GM19395 (cell line): ENCODE measurements at regions not wholly inside any gene's neighbourhood (a gene's known extent, or its start where the extent isn't known, plus 50 kb on each side); places are given as distances from the start of the nearest gene placed in this dataset.
"Not testable (repeated sequence)": the region's sequence is repeated elsewhere in the genome, so short reads cannot be mapped to it uniquely, and the experiment has no call there.

ENCODE experiments used
- ATAC-seq: cut with Tn5 transposase; IDR thresholded peaks from one replicate; pipeline ENCODE4 v1.9.1; 2021; ENCODE audit warnings: mild to moderate bottlenecking, moderate library complexity; ENCODE audit not compliant: unreplicated experiment

GRCh38 chr7:138363721-138364120, 96.3 kb upstream of the TRIM24 start:
- ATAC-seq, result no peak

- ATAC-seq, result not testable (repeated sequence)
Observed at GRCh38 chr7:138366137-138366536, 93.9 kb upstream of the TRIM24 start.

- ATAC-seq, result not testable (repeated sequence)
Observed at GRCh38 chr7:138366676-138367075, 93.4 kb upstream of the TRIM24 start.

GRCh38 chr7:138369797-138370196, 90.3 kb upstream of the TRIM24 start:
- no peak for ATAC-seq

- no peak for ATAC-seq
Observed at GRCh38 chr7:138370956-138371355, 89.1 kb upstream of the TRIM24 start.

GRCh38 chr7:138374119-138374693, 85.9 kb upstream of the TRIM24 start:
- ATAC-seq, result no peak

GRCh38 chr7:138377306-138377705, 82.8 kb upstream of the TRIM24 start:
- no peak for ATAC-seq

- ATAC-seq, result no peak
Observed at GRCh38 chr7:138378741-138379559, 81.1 kb upstream of the TRIM24 start.

- no peak for ATAC-seq
Observed at GRCh38 chr7:138382862-138383565, 77.0 kb upstream of the TRIM24 start.

- ATAC-seq, result no peak
Observed at GRCh38 chr7:138386821-138387220, 73.2 kb upstream of the TRIM24 start.

- ATAC-seq, result no peak
Observed at GRCh38 chr7:138387755-138388475, 72.1 kb upstream of the TRIM24 start.

GRCh38 chr7:138388673-138389491, 71.2 kb upstream of the TRIM24 start:
- ATAC-seq, result no peak

- ATAC-seq, result no peak
Observed at GRCh38 chr7:138395763-138396162, 64.3 kb upstream of the TRIM24 start.

GRCh38 chr7:138396251-138397070, 63.6 kb upstream of the TRIM24 start:
- ATAC-seq, result peak; percentile 96

GRCh38 chr7:138397071-138397433, 63.0 kb upstream of the TRIM24 start:
- not testable (repeated sequence) for ATAC-seq

GRCh38 chr7:138398857-138399256, 61.2 kb upstream of the TRIM24 start:
- no peak for ATAC-seq

GRCh38 chr7:138400400-138400886, 59.6 kb upstream of the TRIM24 start:
- no peak for ATAC-seq

- ATAC-seq, result no peak
Observed at GRCh38 chr7:138402749-138403148, 57.3 kb upstream of the TRIM24 start.

GRCh38 chr7:138405496-138405895, 54.6 kb upstream of the TRIM24 start:
- no peak for ATAC-seq
